GM21515 (cell line): ENCODE measurements at regions not wholly inside any gene's neighbourhood (a gene's known extent, or its start where the extent isn't known, plus 50 kb on each side); places are given as distances from the start of the nearest gene placed in this dataset.
"Not testable (repeated sequence)": the region's sequence is repeated elsewhere in the genome, so short reads cannot be mapped to it uniquely, and the experiment has no call there.

Source experiments
- ATAC-seq: cut with Tn5 transposase; IDR thresholded peaks from one replicate; pipeline ENCODE4 v1.9.1; 2021; ENCODE audit not compliant: unreplicated experiment

GRCh38 chr2:4965556-4966320 lies 726.4 kb upstream of the SOX11 start:
- no peak for ATAC-seq

- ATAC-seq, result no peak
Measured at GRCh38 chr2:4967206-4967605, 725.0 kb upstream of the SOX11 start.

- ATAC-seq, result no peak
Measured at GRCh38 chr2:4972472-4972871, 719.7 kb upstream of the SOX11 start.

- no peak for ATAC-seq
Measured at GRCh38 chr2:4973354-4973753, 718.8 kb upstream of the SOX11 start.

- ATAC-seq, result no peak
Measured at GRCh38 chr2:4973973-4974372, 718.2 kb upstream of the SOX11 start.

- no peak for ATAC-seq
Measured at GRCh38 chr2:4976407-4976806, 715.8 kb upstream of the SOX11 start.

GRCh38 chr2:4979111-4979510 lies 713.1 kb upstream of the SOX11 start:
- ATAC-seq, result no peak

GRCh38 chr2:4980995-4981394 lies 711.2 kb upstream of the SOX11 start:
- ATAC-seq, result no peak

- ATAC-seq, result no peak
Measured at GRCh38 chr2:4981802-4982409, 710.3 kb upstream of the SOX11 start.

- not testable (repeated sequence) for ATAC-seq
Measured at GRCh38 chr2:4988444-4988843, 703.7 kb upstream of the SOX11 start.

GRCh38 chr2:4992226-4992625 lies 700.0 kb upstream of the SOX11 start:
- ATAC-seq, result no peak

GRCh38 chr2:4995466-4995865 lies 696.7 kb upstream of the SOX11 start:
- ATAC-seq, result no peak

GRCh38 chr2:5007596-5007995 lies 684.6 kb upstream of the SOX11 start:
- ATAC-seq, result no peak

- no peak for ATAC-seq
Measured at GRCh38 chr2:5019324-5019723, 672.9 kb upstream of the SOX11 start.

GRCh38 chr2:5020116-5020875 lies 671.9 kb upstream of the SOX11 start:
- ATAC-seq, result no peak

- no peak for ATAC-seq
Measured at GRCh38 chr2:5021136-5021535, 671.0 kb upstream of the SOX11 start.

- ATAC-seq, result no peak
Measured at GRCh38 chr2:5022061-5022460, 670.1 kb upstream of the SOX11 start.

GRCh38 chr2:5022708-5023635 lies 669.2 kb upstream of the SOX11 start:
- not testable (repeated sequence) for ATAC-seq

- ATAC-seq, result no peak
Measured at GRCh38 chr2:5026571-5027234, 665.5 kb upstream of the SOX11 start.

- no peak for ATAC-seq
Measured at GRCh38 chr2:5035057-5035488, 657.1 kb upstream of the SOX11 start.
